A204.1 (cell line): ENCODE measurements at regions not wholly inside any gene's neighbourhood (a gene's known extent, or its start where the extent isn't known, plus 50 kb on each side); places are given as distances from the start of the nearest gene placed in this dataset.

ENCODE experiments used
- FAIRE-seq: peaks from 2 replicates; lab custom pipeline; 2012; peaks lifted over from hg19 to GRCh38; lab: Jason Lieb, UNC

DNA sequence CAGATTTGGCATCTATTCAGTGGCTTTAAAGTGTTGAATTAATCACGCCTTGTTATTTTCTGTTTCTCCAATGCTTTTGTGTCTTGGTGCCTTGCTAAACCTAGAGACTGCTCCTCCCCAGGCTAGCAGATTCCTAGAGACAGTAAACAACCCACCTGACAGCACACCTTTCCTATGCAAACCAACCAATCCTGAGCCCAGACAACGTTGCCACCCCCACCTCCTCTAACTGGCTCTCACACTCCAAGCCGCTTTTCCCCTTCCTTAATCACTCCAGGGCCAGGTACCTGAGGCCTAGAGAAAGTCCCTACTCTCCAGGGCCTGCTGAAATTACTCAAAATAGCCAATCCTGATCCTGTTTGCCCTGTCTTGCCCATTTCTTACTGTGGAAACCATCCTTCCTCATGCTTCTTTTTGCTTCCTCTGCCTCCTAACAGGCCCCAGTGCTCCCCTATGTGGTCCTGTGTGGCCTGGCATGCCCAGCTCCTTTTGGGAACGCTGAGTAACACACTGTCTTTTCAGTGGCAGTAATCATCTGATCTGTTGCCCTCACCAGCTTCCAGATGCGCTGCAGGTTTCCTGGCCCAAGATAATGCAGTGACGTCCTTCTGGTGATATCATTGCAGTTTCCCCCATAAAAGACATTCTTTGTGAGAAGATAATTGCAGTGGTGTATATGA lies 53.4 kb downstream of the GAS1 start:
- FAIRE-seq: no peak

GRCh38 chr9:86892576-86892975 lies 54.7 kb downstream of the GAS1 start:
- no peak for FAIRE-seq

DNA sequence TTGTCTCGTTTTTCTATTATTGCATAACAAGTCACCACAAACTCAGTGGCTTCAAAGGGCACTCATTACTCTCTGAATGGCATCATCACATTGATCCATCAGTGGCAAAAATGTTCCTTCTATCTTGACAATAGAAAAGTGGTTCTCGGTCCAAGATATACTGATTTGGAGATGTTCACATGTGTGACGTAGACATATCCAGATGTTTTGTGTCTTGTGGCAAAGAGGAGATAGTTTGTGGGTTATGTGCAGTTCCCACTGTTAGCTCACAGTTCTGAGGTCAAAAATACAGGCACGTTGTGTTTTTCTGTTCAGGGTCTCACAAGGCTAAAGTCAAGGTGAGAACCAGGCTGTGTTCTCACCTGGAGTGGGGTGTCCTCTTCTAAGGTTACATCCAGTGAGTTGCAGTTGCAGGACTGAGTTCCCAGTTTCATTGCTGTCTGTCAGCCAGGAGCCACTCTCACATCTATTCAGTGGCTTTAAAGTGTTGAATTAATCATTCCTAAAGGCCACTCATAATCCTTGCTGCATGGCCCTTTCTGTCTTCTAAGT lies 55.3 kb downstream of the GAS1 start:
- no peak for FAIRE-seq

DNA sequence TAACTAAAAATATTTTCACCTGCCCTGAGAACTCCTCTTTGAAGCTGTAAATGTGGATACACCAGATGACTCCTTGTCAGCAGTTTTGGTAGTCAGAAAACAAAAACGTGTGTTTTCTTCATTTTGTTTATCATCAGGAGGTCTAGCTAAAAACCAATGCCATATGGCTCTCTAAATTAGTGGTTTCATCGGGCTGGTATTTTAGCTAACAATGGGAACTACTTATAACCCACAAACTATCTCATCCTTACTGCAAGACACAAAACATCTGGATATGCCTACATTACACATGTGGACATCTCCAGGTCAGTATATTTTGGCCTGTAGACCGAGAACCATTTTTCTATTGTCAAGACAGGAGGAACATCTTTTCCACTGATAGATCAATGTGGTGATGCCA lies 56.2 kb downstream of the GAS1 start:
- FAIRE-seq: no peak

DNA sequence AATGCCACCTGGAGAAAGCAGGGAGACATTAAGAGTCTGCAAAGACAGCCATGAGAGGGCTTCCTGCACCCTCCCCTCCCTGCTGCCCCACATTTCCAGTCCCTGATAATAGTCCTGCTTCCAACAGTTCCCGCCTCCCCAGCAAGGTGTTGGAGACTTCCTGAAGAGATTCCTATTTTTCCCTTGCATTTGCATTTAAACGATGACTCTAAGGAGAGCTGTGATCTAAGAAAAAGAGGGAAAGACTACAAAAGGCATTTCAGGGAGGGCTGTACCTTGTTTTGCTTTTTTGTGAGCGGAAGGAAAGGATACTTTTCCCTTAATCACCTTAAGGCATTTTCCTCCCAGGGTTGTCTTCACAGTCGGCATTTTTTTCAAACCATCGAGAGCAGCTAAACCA lies 62.1 kb downstream of the GAS1 start:
- FAIRE-seq: no peak

- FAIRE-seq: no peak
Measured at GRCh38 chr9:86876621-86877196, 70.6 kb downstream of the GAS1 start.

- no peak for FAIRE-seq
Measured at GRCh38 chr9:86868616-86869015, 78.7 kb downstream of the GAS1 start.

DNA sequence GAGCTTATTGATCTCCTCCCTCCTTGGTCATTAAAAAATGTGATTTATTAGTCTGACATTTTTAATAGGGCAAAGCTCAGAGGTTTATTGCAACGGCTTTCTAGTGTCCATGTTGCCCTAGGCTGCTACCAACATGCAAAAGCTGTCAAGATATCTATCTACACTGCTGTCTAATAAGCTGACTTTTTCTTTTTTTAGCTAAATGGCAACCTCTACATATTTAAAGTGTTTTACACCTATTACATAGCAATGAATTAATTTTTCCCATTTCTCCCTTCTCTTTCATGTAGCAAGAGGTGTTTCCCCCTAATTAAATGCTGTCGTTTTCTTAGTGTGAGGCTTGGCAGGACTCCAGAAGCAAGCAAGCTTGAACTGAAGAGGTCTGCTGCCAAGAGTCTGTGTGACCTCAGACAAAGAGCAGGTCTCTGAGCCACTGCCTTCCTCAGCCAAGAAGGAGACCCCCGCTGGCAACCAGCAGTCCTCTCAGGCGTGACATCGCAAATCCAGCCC lies 79.4 kb downstream of the GAS1 start:
- no peak for FAIRE-seq

DNA sequence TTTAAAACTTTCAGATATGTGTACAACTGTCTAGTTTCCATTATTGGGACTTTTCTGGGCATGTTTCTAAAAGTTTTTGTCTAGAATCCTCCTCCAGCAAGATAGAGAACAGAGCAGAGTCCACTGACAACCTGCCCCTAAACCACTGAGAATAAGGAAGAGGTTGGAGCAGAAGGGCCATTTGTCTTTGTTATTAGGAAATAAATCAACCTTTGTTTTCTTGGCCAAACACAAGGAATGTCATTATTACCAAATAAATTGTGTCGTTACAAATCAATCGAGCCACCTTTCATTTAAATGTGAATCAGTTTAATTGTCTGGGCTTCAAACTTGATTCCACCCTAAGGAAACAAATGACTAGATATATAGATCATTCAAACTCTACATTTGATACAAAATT lies 81.4 kb downstream of the GAS1 start:
- no peak for FAIRE-seq

GRCh38 chr9:86860006-86860405 lies 87.3 kb downstream of the GAS1 start:
- FAIRE-seq: no peak

GRCh38 chr9:86859056-86859455 lies 88.2 kb downstream of the GAS1 start:
- FAIRE-seq: no peak

- no peak for FAIRE-seq
Measured at GRCh38 chr9:86858009-86858408, 89.3 kb downstream of the GAS1 start.

DNA sequence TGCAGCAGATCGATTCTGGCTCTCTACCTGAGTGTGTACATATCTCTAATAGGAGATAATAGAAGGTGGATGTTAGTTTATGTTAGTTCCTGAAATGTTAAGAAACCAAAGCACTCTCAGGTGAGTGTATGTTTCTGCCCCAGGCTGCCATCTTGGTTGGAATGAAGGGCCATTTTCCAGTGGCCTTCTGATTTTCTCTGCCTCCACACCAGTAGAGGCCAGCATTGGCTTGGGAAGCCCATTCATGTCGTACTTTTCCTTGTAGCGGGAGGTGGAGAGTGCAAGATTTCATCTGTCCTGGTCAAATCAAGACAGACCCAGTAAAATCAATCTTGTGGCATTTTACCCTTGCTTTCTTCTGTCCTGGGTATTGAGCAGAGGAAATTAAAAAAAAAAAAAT lies 91.0 kb downstream of the GAS1 start:
- FAIRE-seq: no peak

DNA sequence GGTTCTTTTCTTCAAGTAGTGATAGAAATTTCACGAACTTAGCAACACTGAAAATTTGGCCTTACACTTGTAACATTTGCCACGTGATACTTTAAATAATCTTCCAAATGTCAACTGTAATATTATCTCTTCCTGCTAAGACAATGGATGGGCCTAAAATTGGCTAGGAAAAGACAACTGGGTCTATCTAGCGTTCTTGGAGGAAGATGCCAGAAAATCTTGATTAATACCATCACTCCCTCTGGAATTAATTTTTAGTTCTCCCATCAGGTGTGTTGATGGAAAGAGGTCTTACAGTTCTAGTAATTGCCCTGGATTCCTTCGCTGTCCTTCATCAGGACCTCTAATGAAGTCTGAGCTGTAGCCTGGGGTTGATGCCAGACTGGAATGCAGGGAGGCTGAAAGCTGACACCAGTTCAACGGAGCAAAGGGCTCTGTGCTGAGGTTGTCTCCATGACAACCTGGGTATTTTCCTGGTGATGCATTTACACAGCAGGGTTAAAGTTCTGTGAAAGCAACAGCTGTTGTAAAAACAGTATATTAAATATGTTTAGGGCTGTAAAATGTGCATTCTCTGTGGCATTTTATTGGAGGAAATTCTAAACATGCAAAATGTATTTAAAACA lies 92.3 kb downstream of the GAS1 start:
- FAIRE-seq: no peak

DNA sequence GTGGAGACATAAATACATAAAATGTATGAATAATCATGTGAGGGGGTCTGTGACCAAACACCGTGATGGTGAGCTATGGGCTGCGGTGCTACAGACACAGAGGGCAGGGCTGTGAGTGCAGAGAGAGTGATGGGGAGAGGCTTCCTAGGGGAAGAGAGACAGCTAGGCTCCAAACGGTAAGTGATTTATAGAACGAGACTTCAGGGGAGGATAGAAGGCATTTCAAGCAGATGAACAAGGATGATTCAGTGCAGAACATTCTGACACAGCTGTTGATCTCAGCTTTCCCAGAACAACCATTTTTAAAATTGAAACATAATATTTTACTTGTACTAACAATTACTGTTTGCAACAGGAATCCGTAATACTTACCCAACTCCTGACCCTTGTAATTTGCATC lies 100.7 kb downstream of the GAS1 start:
- FAIRE-seq: no peak

DNA sequence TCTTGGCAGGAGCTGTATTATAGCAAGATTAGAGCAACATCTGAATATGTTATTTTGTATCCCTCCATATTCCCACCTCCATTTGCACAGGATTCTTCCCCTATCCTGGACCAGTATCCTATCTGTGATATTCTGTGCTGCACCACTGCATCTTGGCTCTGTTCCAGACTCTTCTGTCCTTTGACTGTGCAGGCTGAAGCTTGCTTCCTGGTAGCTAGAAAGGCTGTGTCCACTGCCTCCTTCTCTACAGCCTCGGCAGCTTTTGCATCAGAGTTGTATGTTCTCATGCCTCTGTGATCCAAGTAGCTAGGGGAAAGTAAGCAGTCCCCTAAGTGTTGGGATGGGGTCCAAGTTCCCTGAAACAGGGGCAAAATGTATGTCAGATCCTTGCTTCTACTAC lies 104.1 kb downstream of the GAS1 start:
- FAIRE-seq: no peak

GRCh38 chr9:86842573-86842972 lies 104.7 kb downstream of the GAS1 start:
- FAIRE-seq: no peak

DNA sequence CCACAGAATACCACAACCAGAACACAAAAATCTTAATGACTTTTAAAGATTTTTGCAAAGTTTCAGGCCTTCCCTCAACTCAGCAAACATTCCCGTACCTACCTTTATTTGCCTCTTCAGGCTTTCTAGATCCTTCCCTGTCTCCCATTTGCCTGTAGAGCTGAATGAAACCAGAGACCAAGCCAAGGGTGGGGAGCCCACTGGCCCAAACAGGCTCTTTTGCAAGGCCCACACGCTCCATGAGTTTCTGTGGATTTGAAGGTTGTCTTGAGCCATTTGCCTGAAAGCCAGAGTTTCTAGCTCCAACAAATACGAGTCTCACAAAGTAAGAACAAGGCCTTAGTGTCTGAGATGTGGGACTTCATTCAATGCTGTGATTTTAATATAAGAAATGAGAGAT lies 107.8 kb downstream of the GAS1 start:
- FAIRE-seq: no peak

GRCh38 chr9:86838519-86839497 lies 108.5 kb downstream of the GAS1 start:
- no peak for FAIRE-seq

GRCh38 chr9:86837345-86837744 lies 110.0 kb downstream of the GAS1 start:
- no peak for FAIRE-seq

GRCh38 chr9:86836797-86837196 lies 110.5 kb downstream of the GAS1 start:
- no peak for FAIRE-seq

GRCh38 chr9:86836266-86836665 lies 111.0 kb downstream of the GAS1 start:
- no peak for FAIRE-seq
